Ectodermal cell (in vitro differentiated cells): ENCODE measurements at regions not wholly inside any gene's neighbourhood (a gene's known extent, or its start where the extent isn't known, plus 50 kb on each side); places are given as distances from the start of the nearest gene placed in this dataset.
A peak's percentile ranks its signal among the peaks of the same experiment; 100 is the strongest.

Experiments used
- H3K27ac ChIP-seq: 2 replicates; pipeline ENCODE4 v1.7.0; 2013; ENCODE audit warnings: mild to moderate bottlenecking, low read depth, low read length; ENCODE audit not compliant: insufficient read depth, poor library complexity, severe bottlenecking
- H3K27me3 ChIP-seq: 2 replicates; pipeline ENCODE4 v1.7.0; 2013; ENCODE audit warnings: mild to moderate bottlenecking, low read length; ENCODE audit not compliant: insufficient read depth, control insufficient read depth, poor library complexity, severe bottlenecking
- H3K36me3 ChIP-seq: one replicate; pipeline ENCODE4 v1.7.0; 2013; ENCODE audit warnings: low read length; ENCODE audit not compliant: control insufficient read depth, insufficient read depth
- H3K4me1 ChIP-seq: one replicate; pipeline ENCODE4 v1.7.0; 2013; ENCODE audit warnings: low read length; ENCODE audit not compliant: control insufficient read depth, insufficient read depth
- H3K4me3 ChIP-seq: 2 replicates; pipeline ENCODE4 v1.7.0; 2013; ENCODE audit warnings: low read depth, low read length, control low read depth; ENCODE audit not compliant: insufficient read depth
- H3K9me3 ChIP-seq: 2 replicates; pipeline ENCODE4 v1.7.0; 2013; ENCODE audit warnings: mild to moderate bottlenecking, low read length, moderate library complexity; ENCODE audit not compliant: control insufficient read depth
- WGBS, 2 experiments: methylation state at CpG; one replicate each; pipeline ENCODE4 v1.1.7; 2013; ENCODE audit warnings: missing lambda C conversion rate in 2 of 2; 5-methylcytosine and 5-hydroxymethylcytosine counted together

- H3K27ac ChIP-seq: no peak overlapping the region
- H3K9me3 ChIP-seq: no peaks in the 10 kb centered on the region
- no peaks in the 10 kb centered on the region for H3K27me3 ChIP-seq
- H3K36me3 ChIP-seq: no peaks in the 10 kb centered on the region
- WGBS, 2 experiments: 88 to 89% methylated on average over 9 of the region's 9 CpGs
- peaks cover 2% of the 10 kb centered on the region for H3K4me1 ChIP-seq
- no peak overlapping the region for H3K4me3 ChIP-seq
Measured at GRCh38 chr12:124687174-124687902, 119.9 kb upstream of the NCOR2 start.

GRCh38 chr12:124686370-124687173 is 119.2 kb upstream of the NCOR2 start:
- 86 to 91% methylated on average over 9 of the region's 9 CpGs for WGBS, 2 experiments
- Histone ChIP-seq H3K27ac (no peak overlapping the region), H3K4me3 (no peak overlapping the region), H3K36me3 (no peaks in the 10 kb centered on the region), H3K4me1 (peaks cover 8% of the 10 kb centered on the region), H3K9me3 (no peaks in the 10 kb centered on the region), H3K27me3 (no peaks in the 10 kb centered on the region)

- no peak overlapping the region for H3K27ac ChIP-seq
- no peaks in the 10 kb centered on the region for H3K36me3 ChIP-seq
- peaks cover 11% of the 10 kb centered on the region for H3K4me1 ChIP-seq
- 87 to 89% methylated on average over 18 of the region's 18 CpGs for WGBS, 2 experiments
- no peak overlapping the region for H3K4me3 ChIP-seq
- no peaks in the 10 kb centered on the region for H3K9me3 ChIP-seq
- no peaks in the 10 kb centered on the region for H3K27me3 ChIP-seq
Measured at GRCh38 chr12:124685689-124686369, 118.4 kb upstream of the NCOR2 start.

- peaks cover 11% of the 10 kb centered on the region for H3K4me1 ChIP-seq
- no peak overlapping the region for H3K27ac ChIP-seq
- no peak overlapping the region for H3K4me3 ChIP-seq
- H3K27me3 ChIP-seq: no peaks in the 10 kb centered on the region
- H3K9me3 ChIP-seq: no peaks in the 10 kb centered on the region
- WGBS, 2 experiments: 63 to 69% methylated on average over 18 of the region's 18 CpGs
- no peaks in the 10 kb centered on the region for H3K36me3 ChIP-seq
Measured at GRCh38 chr12:124684971-124685688, 117.7 kb upstream of the NCOR2 start.

GRCh38 chr12:124684496-124684895 is 117.1 kb upstream of the NCOR2 start:
- Histone ChIP-seq H3K27ac (no peak overlapping the region), H3K27me3 (no peaks in the 10 kb centered on the region), H3K4me3 (no peak overlapping the region), H3K36me3 (no peaks in the 10 kb centered on the region), H3K9me3 (no peaks in the 10 kb centered on the region), H3K4me1 (peaks cover 11% of the 10 kb centered on the region)
- 87 to 90% methylated on average over 7 of the region's 7 CpGs for WGBS, 2 experiments

GRCh38 chr12:124683152-124684124 is 116.0 kb upstream of the NCOR2 start:
- H3K4me3 ChIP-seq: no peak overlapping the region
- no peaks in the 10 kb centered on the region for H3K36me3 ChIP-seq
- H3K27ac ChIP-seq: no peak overlapping the region
- H3K4me1 ChIP-seq: peaks cover 13% of the 10 kb centered on the region
- H3K27me3 ChIP-seq: no peaks in the 10 kb centered on the region
- 87% methylated on average over 16 of the region's 16 CpGs for WGBS, 2 experiments
- H3K9me3 ChIP-seq: no peaks in the 10 kb centered on the region

- Histone ChIP-seq H3K36me3 (no peaks in the 10 kb centered on the region), H3K27me3 (no peaks in the 10 kb centered on the region), H3K27ac (no peak overlapping the region), H3K4me3 (no peak overlapping the region), H3K4me1 (peaks cover 13% of the 10 kb centered on the region), H3K9me3 (no peaks in the 10 kb centered on the region)
- WGBS, 2 experiments: 91 to 93% methylated on average over 17 of the region's 17 CpGs
Measured at GRCh38 chr12:124682425-124683151, 115.2 kb upstream of the NCOR2 start.

GRCh38 chr12:124681779-124682391 is 114.5 kb upstream of the NCOR2 start:
- peaks cover 13% of the 10 kb centered on the region for H3K4me1 ChIP-seq
- no peaks in the 10 kb centered on the region for H3K36me3 ChIP-seq
- H3K4me3 ChIP-seq: no peak overlapping the region
- WGBS, 2 experiments: 80% methylated on average over 16 of the region's 16 CpGs
- H3K9me3 ChIP-seq: no peaks in the 10 kb centered on the region
- no peaks in the 10 kb centered on the region for H3K27me3 ChIP-seq
- peak overlapping the region; percentile 3 for H3K27ac ChIP-seq
